ENCODE measurements at regions not wholly inside any gene's neighbourhood (a gene's known extent, or its start where the extent isn't known, plus 50 kb on each side); places are given as distances from the start of the nearest gene placed in this dataset.

GRCh38 chr2:105649534-105649933 is 95.2 kb upstream of the NCK2 start:
- DNase-seq: no peak

DNA sequence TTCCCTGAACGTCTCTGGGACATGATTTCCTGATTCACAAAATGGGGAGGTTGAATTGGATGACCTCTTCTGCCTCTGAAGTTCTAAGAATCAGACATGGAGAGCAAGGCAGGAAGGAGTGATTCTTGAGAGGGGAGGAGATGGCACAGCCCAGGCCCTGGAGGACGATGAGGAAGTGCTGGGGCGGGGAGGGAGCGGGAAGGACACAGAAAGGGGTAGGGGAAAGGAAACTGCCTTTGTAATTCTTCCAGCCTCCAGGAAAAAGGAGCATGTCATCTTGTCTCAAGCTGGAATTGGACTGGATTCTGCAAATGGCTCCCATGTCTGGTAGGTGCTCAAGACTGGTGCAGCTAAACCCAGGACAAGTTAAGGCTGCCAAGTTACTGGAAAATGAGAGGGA is 97.0 kb upstream of the NCK2 start:
- DNase-seq: no peak

DNA sequence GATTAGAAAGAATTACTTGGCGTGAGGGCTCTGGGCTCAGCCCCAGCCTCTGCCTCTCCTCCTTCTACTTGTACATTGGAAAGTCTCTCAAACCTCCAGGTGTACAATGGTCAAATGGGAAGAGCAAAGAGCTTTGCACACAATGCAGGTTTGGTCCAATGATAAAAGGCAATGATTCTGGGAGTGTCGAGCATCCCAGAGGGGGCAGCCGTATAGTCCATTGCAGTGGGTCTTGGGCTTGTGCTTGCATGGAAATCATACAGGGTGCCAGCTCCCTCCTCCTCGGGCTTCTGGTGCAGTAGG is 98.0 kb upstream of the NCK2 start:
- no peak for DNase-seq

- DNase-seq: no peak
Measured at GRCh38 chr2:105645938-105646773, 98.6 kb upstream of the NCK2 start.

DNA sequence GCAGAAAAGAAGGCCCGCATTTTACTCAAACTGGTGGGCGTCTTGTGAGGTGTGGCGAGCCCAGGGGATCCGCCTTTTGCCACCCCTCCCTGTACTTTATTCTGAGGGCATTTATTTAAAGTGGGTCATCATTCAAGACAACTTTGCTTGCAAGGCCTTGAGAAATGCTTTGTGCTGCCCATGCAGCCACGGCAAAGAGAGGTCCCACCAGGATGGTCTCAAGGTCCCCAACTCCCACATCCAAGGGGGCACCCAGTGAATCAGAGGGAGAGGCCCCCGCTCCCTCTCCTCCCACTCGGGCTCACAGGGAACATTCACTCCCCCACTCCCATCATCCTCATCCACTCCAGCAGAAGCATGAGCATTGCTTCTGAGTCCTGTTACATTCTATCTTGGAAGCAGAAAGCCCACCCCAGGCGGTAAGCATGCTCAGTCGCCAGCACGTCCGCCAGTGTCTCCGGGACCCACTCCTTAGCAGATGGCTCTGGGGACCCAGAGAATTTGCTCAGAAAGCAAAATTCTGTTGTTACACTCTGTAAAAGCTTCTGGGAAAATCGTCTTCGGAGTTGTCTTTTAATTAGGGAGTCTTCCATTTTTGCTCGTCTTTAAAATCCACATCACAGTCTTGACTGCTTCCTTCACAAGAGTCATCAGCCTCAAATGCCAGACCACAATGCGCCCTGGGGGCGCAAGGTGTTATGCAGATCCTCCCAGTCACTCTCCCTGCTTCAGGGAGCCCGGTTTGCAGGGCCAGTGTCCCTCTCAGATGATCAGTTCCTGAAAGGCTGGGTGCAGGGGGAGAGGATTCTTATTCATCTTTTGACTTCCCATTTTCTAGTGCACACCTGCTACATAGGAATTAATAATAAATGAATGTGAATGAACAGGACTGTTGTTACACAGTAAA is 99.4 kb upstream of the NCK2 start:
- no peak for DNase-seq

DNA sequence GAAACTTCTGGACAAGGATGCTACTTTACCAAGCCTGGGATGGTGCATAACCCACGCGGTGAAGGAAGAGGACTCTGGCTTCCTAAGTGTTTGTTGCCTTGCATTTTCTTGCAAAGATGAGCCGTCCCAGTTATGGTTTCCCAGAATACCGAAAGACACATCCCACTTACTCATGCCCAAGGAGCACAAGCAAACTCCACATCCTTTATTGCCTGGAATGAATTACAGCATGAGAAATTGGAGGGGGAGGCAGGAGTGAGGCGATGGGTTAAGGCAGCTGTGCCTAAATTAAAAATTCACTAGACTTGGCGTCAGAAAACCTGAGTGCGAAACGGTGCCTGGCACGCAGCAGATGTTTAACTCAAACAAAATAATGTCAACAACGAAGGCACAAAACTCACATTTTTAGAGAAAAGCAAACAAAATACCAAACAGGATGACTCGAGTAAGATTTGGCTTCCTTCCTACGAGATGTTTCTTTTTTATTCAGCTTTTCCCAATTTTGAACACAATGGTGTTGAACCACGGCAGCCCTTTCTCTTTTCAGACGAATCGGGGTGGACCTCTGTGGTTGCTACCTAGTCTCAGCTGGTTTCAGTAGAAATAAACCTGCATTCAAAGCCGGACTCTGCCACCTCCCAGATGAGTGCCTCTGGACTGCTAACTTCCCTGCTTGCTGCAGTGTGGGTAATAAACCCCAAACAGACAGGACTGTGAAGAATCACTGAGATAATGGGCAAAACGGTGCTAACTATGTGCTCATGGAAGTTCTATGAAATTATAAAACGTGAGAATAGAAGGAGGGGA is 100.3 kb upstream of the NCK2 start:
- DNase-seq: peak; percentile 35

- no peak for DNase-seq
Measured at GRCh38 chr2:105643405-105644173, 101.1 kb upstream of the NCK2 start.

GRCh38 chr2:105641389-105641811 is 103.3 kb upstream of the NCK2 start:
- peak; percentile 1 for DNase-seq

GRCh38 chr2:105640246-105640645 is 104.5 kb upstream of the NCK2 start:
- DNase-seq: no peak

DNA sequence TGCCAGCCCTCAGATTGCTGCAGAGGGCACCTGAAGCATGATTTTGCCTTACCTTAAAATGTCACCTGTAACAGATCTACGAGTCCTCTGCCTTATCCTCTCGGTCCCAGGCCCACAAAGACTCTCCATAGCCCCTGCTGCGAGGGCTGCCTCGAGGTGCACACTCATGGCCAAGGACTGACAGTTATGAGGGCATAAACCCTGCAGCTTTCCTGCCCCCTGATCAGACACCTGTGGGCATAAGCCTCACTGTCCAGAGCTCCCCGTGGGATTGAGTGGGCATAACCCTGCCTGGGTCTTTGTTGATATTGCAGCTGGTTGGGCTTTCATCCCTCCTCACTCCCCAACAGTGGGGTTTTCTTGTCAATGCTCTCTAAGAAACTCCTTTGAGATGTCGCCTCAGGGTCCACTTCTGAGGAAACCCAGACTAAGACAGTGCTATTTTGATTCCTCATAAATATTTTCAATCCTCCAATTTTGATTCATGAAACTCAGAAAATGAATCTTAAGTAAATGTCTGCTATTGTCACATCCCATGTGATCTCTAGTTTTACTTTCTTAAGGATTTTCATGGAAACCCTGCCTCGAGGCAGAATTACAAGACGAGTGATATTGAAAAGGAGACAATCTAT is 108.5 kb upstream of the NCK2 start:
- DNase-seq: no peak

DNA sequence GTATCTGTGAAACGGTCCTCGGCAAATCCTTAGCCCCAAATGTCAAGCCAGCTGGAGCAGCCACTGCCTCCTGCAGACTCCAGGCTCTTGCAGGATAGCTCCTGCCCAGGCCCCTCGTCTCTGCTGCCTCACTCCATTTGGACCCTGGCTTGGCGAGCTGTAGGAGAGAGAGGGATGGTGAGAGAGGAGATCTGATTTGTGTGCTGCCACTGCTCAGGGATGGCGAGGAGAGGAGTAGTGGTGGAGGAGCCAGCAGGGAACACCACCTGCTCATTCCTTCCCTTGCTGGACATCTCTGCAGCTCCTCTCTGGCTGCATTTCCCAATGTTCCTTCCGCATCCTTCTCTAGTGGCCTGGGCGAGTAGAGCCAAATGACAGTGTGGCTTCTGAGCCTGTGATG is 109.1 kb upstream of the NCK2 start:
- no peak for DNase-seq

DNA sequence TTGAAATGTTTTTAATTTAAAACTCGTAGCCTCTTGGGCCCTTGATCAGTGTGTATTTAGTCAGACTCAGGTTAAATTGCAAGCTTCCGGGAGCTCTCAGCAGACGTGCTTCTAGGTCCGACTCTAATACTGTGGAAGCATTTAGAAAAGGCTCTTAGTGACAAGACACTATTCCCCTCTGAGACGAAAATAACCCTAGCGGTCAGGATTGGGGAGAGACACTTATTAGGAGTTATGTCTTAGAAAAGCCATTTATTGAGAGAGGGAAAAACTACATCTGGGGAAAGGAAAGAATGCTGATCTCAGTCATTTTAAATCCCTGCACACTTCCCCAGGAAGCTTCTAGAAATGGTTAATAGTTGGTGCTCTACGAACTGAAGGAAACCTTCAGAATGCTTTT is 110.5 kb upstream of the NCK2 start:
- DNase-seq: no peak

- DNase-seq: no peak
Measured at GRCh38 chr2:105631922-105632321, 112.8 kb upstream of the NCK2 start.

- DNase-seq: no peak
Measured at GRCh38 chr2:105631011-105631410, 113.7 kb upstream of the NCK2 start.

DNA sequence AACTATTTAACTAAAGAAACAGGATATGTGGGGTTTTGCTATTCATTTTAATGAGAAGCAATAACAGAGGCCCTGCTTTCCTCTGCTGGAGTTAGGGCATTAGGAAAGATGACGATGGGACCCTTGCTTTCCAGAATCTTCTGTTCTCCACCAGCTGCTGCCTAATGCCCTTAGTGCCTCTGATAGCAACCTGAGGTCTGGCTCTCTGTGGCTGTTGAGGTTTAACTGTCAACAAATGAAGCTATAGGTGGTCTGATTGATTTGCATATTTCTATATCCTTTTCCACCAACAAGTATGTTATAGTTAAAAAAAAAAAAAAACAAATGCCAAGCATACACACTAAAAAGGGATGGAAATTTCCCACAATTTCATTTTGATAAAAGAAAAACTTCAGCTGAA is 115.1 kb upstream of the NCK2 start:
- DNase-seq: no peak

DNA sequence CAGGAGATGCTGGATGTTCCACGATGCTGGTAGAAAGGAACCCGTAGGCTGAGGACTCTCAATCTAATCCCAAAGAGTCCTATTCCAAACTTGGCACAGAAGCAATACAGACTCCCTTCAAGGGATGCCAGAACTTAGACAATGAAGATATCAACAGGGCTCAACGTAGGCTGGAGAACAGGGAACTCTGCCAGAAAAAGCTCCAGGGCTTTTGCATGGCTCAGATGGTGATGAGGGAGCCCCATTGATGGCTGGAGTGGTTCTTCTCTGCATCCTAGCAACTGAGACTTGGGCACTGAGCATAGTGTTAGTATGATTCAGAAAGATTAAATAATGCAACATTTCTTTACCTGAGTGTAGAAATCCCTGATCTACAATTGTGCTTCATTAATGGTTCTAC is 117.2 kb upstream of the NCK2 start:
- DNase-seq: no peak

GRCh38 chr2:105626966-105627340 is 117.8 kb upstream of the NCK2 start:
- no peak for DNase-seq

DNA sequence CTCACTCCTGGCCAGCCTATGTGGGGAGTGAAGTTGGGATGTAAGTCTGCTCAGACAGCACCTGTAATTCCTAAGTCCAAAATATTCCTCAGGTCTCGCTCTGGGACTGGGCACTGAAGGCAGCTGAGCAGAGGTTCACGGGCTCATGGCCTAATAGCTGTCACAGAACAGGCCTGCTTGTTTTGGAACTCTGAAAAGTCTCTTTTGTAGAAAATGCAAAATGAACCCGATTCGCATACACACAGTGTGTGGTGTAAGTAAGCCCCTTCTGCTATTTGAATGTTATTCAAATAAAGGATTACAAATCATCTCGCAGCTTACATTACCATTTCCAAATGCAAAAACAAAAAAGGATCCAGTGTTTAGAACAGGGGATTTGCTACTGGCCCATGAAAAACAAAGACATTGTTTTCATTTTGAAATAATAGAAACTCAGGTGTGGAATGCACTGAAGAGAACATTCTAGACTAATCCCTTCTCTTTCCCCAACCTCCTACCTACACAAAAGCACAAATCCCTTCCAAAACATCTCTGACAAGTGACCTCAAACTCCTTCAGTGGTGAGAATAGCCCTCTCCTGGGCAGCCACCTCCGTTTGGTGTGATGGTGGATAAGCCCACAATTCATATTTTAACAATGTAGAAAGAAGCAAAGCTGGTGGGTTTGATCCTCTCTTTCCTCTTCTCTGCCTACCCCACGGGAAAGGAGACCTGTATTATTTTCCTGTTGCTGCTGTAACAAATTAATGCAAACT is 118.3 kb upstream of the NCK2 start:
- DNase-seq: no peak

- DNase-seq: no peak
Measured at GRCh38 chr2:105625632-105626031, 119.1 kb upstream of the NCK2 start.

- no peak for DNase-seq
Measured at GRCh38 chr2:105621038-105621437, 123.7 kb upstream of the NCK2 start.

DNA sequence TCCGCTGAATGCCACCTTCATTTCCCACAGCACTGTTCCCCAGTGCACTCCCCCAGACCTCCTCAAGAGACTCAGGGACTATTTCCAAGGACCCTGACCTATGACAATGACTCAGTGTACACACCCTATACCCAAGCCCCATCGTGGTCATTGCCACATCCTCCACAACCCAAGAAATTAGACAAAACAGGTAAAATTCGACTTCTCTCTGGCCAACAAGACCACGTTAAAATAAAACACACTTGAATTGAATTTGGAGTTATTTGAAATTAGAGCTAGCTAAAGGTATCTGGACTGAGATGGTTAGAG is 126.4 kb upstream of the NCK2 start:
- no peak for DNase-seq

Data from fibroblast of skin of back (primary cell).